ENCODE measurements at regions not wholly inside any gene's neighbourhood (a gene's known extent, or its start where the extent isn't known, plus 50 kb on each side); places are given as distances from the start of the nearest gene placed in this dataset.

DNA sequence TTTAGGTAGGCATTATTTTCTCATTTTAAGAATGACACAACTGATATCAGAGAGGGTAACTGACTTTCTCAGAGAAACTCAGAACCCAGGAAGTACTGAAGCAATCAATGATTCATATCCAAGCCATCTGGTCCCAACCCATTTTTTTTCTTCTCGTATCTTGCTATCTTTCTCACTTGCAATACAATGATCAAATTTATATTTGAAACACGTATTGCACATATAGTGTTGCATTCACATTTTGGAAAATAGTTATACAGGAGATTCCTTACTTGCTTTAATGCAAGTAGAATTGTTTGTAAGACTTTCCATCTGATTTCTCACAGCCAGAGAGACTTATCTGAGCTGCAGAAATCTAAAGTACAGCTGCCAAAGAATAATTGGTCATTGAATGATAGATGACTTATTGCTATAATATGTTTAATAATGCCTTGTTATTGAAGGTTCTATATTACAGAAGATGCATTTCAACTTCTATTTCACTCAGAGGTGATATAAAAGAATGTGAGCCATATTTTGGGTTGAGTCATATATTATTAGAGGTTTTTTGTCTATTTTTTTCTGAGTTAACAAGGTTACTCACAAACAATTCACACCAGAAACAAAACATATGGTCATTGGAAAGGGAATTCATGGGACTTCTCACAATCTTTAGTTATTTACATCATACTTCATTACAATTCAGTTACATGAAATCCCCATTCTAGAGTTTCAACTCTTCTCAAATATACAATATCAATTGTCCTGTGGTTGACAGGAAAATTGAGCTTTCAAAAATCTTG is 337.5 kb upstream of the CITED2 start:
- Histone ChIP-seq H3K27ac (no peak overlapping the region), H3K36me3 (no peaks in the 10 kb centered on the region), H3K4me1 (peaks cover 30% of the 10 kb centered on the region), H3K9me3 (no peaks in the 10 kb centered on the region), H3K27me3 (no peaks in the 10 kb centered on the region), H3K4me3 (no peak overlapping the region)
- WGBS, result 67% methylated on average over 2 of the region's 2 CpGs
- no peak for DNase-seq (ENCODE audit: low spot score in 2 of 2)
- TF ChIP-seq POLR2AphosphoS5 (IDR thresholded peaks at IDR 0.05), result no peak
- no peak for TF ChIP-seq EP300 (IDR thresholded peaks at IDR 0.05)
- TF ChIP-seq, protein P1, sequence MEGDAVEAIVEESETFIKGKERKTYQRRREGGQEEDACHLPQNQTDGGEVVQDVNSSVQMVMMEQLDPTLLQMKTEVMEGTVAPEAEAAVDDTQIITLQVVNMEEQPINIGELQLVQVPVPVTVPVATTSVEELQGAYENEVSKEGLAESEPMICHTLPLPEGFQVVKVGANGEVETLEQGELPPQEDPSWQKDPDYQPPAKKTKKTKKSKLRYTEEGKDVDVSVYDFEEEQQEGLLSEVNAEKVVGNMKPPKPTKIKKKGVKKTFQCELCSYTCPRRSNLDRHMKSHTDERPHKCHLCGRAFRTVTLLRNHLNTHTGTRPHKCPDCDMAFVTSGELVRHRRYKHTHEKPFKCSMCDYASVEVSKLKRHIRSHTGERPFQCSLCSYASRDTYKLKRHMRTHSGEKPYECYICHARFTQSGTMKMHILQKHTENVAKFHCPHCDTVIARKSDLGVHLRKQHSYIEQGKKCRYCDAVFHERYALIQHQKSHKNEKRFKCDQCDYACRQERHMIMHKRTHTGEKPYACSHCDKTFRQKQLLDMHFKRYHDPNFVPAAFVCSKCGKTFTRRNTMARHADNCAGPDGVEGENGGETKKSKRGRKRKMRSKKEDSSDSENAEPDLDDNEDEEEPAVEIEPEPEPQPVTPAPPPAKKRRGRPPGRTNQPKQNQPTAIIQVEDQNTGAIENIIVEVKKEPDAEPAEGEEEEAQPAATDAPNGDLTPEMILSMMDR (IDR thresholded peaks at IDR 0.05), result no peak
- no peak for TF ChIP-seq POLR2A (IDR thresholded peaks at IDR 0.05)

GRCh38 chr6:139710556-139710955 is 336.1 kb upstream of the CITED2 start:
- Histone ChIP-seq H3K4me1 (peaks cover 30% of the 10 kb centered on the region), H3K36me3 (no peaks in the 10 kb centered on the region), H3K4me3 (no peak overlapping the region), H3K9me3 (no peaks in the 10 kb centered on the region), H3K27ac (no peak overlapping the region), H3K27me3 (no peaks in the 10 kb centered on the region)
- TF ChIP-seq POLR2A (IDR thresholded peaks at IDR 0.05) (no peak), EP300 (IDR thresholded peaks at IDR 0.05) (no peak), POLR2AphosphoS5 (IDR thresholded peaks at IDR 0.05) (no peak)
- TF ChIP-seq, protein P1 (IDR thresholded peaks at IDR 0.05), result no peak
- DNase-seq (ENCODE audit: low spot score in 2 of 2), result no peak

- H3K9me3 ChIP-seq, result no peaks in the 10 kb centered on the region
- H3K27me3 ChIP-seq, result no peaks in the 10 kb centered on the region
- TF ChIP-seq, protein P1 (IDR thresholded peaks at IDR 0.05), result no peak
- TF ChIP-seq POLR2A (IDR thresholded peaks at IDR 0.05) (no peak), EP300 (IDR thresholded peaks at IDR 0.05) (no peak), POLR2AphosphoS5 (IDR thresholded peaks at IDR 0.05) (no peak)
- 15% methylated on average over 6 of the region's 6 CpGs for WGBS
- H3K27ac ChIP-seq, result no peak overlapping the region
- no peak overlapping the region for H3K4me3 ChIP-seq
- H3K36me3 ChIP-seq, result no peaks in the 10 kb centered on the region
- H3K4me1 ChIP-seq, result peaks cover 20% of the 10 kb centered on the region
- DNase-seq (ENCODE audit: low spot score in 2 of 2), result no peak
These were observed 334.1 kb upstream of the CITED2 start for GRCh38 chr6:139708337-139709199.

DNA sequence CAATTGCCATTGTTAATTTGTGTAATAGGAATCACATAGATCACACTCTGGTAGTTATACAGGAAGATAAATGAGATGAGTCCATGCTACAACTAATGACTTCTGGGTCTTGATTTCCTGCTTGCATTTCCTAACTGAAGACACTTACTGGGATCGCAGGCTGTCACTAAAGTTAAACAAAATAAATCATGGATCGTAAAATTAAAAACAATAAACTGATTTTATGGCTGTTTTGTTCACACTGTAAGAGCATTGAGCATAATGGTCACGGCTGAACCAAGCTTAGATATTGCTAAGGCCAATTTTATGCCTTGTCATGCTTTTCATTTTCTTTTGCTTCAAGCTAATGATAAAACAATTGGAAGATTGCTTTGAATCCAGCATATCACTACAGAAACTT is 332.5 kb upstream of the CITED2 start:
- no peak for TF ChIP-seq POLR2AphosphoS5 (IDR thresholded peaks at IDR 0.05)
- TF ChIP-seq, protein P1 (IDR thresholded peaks at IDR 0.05), result no peak
- no peak for TF ChIP-seq EP300 (IDR thresholded peaks at IDR 0.05)
- TF ChIP-seq POLR2A (IDR thresholded peaks at IDR 0.05), result no peak
- WGBS, result 78% methylated on average over 3 of the region's 3 CpGs

DNA sequence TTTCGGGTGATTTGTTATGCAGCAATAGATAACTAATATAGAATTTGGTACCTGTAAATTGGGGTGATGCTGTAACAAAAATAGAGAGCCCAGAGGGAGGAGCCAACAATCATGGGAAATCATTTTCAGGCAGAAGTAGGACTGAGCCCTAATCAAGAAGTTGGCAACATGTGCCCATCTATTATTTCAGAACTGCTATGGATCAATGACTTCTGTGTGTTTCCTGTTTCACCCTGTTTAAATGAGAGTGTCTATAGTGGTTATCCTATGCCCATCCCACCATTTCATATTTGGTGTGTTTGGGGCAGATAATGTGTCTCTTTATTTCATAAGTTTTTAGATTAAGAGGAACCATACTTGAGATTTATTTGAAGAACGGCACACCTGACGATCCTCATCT is 330.8 kb upstream of the CITED2 start:
- H3K27ac ChIP-seq, result no peak overlapping the region
- peaks cover 15% of the 10 kb centered on the region for H3K4me1 ChIP-seq
- no peaks in the 10 kb centered on the region for H3K36me3 ChIP-seq
- no peak for DNase-seq (ENCODE audit: low spot score in 2 of 2)
- H3K4me3 ChIP-seq, result no peak overlapping the region
- 96% methylated on average over 3 of the region's 3 CpGs for WGBS
- TF ChIP-seq POLR2AphosphoS5 (IDR thresholded peaks at IDR 0.05) (no peak), EP300 (IDR thresholded peaks at IDR 0.05) (no peak), POLR2A (IDR thresholded peaks at IDR 0.05) (no peak)
- TF ChIP-seq, protein P1 (IDR thresholded peaks at IDR 0.05), result no peak
- no peaks in the 10 kb centered on the region for H3K27me3 ChIP-seq
- no peaks in the 10 kb centered on the region for H3K9me3 ChIP-seq

More for the DNA sequence above, 332.5 kb upstream of the CITED2 start:
- DNase-seq (ENCODE audit: low spot score in 2 of 2), result no peak
- no peak overlapping the region for H3K27ac ChIP-seq
- H3K4me1 ChIP-seq, result peaks cover 17% of the 10 kb centered on the region
- H3K27me3 ChIP-seq, result no peaks in the 10 kb centered on the region
- no peaks in the 10 kb centered on the region for H3K36me3 ChIP-seq
- no peak overlapping the region for H3K4me3 ChIP-seq
- H3K9me3 ChIP-seq, result no peaks in the 10 kb centered on the region
